BJ (cell line): ENCODE measurements at regions not wholly inside any gene's neighbourhood (a gene's known extent, or its start where the extent isn't known, plus 50 kb on each side); places are given as distances from the start of the nearest gene placed in this dataset.

Experiments used
- CTCF ChIA-PET: fragments of 350-600 bp; formaldehyde crosslinking; extraction: SDS; loops from one replicate; lab custom pipeline; 2021; ENCODE audit warnings: antibody characterized with exemption, inconsistent platforms; lab: Yijun Ruan, JAX
- POLR2A ChIA-PET: fragments of 300-600 bp; sonication (Branson Sonifier 250); formaldehyde crosslinking; extraction: SDS; loops from one replicate; lab custom pipeline; 2021; ENCODE audit warnings: antibody characterized with exemption; lab: Charles Lee
- DNase-seq: peaks from one replicate; pipeline ENCODE4 v3.0.0-alpha.2; 2011; ENCODE audit warnings: low read depth
- H3K27me3 ChIP-seq: 2 replicates; pipeline ENCODE4 v1.6.0; 2011; ENCODE audit warnings: low read length; ENCODE audit not compliant: control insufficient read depth, insufficient read depth
- H3K36me3 ChIP-seq: 2 replicates; pipeline ENCODE4 v1.5.1; 2011; ENCODE audit warnings: low read length; ENCODE audit not compliant: control insufficient read depth, insufficient read depth
- H3K4me3 ChIP-seq: 2 replicates; pipeline ENCODE4 v1.5.1; 2011; ENCODE audit warnings: low read depth, mild to moderate bottlenecking, control low read depth, low read length
- TF ChIP-seq, protein P1 (sequence below): IDR thresholded peaks from 2 replicates; pipeline ENCODE4 v1.5.1; 2011; ENCODE audit warnings: low read depth, mild to moderate bottlenecking, control low read depth, inconsistent platforms, low read length, moderate library complexity; ENCODE audit not compliant: insufficient read depth

DNA sequence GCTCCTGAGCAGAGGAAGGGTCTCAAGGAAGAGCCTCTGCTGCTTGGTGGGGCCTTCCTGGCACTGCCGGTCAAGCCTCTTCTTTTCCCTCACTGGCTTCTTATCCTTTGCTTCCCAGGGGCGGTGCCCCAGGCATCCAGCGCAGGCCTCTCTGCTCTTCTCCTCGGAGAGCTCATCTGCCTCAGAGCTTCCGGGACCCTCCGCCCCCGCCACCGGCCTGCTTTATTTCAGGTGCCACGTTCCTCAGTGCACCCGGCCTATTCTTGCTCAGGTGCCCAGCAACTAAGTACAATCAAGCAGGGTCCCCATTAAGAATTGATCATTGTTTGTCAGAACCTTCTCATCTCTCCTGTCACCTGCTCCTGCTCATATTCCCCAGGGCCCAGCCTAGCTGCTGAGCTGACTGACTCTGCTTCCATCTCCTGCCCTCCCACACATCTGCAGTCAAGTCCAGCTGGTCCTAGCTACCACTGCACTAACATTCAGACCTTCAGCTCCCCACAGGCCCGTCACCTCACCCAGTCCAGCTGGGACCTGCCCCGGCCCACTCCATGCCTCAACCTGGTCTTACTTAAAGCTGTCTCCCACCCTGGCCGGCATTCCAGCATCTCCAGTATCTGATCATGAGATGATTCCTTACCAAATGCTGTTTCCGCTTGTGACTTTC, 114.3 kb upstream of the BOD1 start:
- POLR2A ChIA-PET, result no interaction called here
- DNase-seq, result no peak
- TF ChIP-seq, protein P1, sequence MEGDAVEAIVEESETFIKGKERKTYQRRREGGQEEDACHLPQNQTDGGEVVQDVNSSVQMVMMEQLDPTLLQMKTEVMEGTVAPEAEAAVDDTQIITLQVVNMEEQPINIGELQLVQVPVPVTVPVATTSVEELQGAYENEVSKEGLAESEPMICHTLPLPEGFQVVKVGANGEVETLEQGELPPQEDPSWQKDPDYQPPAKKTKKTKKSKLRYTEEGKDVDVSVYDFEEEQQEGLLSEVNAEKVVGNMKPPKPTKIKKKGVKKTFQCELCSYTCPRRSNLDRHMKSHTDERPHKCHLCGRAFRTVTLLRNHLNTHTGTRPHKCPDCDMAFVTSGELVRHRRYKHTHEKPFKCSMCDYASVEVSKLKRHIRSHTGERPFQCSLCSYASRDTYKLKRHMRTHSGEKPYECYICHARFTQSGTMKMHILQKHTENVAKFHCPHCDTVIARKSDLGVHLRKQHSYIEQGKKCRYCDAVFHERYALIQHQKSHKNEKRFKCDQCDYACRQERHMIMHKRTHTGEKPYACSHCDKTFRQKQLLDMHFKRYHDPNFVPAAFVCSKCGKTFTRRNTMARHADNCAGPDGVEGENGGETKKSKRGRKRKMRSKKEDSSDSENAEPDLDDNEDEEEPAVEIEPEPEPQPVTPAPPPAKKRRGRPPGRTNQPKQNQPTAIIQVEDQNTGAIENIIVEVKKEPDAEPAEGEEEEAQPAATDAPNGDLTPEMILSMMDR, result no peak
- Histone ChIP-seq H3K4me3 (no peak overlapping the region), H3K27me3 (peaks cover 4% of the 10 kb centered on the region; the same call in 1 of the 2 replicates), H3K36me3 (no peaks in the 10 kb centered on the region)
- CTCF ChIA-PET, result interaction anchor here (1.2 kb wide), 1 partner anchor 9 kb away, joined by 3 read pairs; no protein-coding TSS in a partner anchor

DNA sequence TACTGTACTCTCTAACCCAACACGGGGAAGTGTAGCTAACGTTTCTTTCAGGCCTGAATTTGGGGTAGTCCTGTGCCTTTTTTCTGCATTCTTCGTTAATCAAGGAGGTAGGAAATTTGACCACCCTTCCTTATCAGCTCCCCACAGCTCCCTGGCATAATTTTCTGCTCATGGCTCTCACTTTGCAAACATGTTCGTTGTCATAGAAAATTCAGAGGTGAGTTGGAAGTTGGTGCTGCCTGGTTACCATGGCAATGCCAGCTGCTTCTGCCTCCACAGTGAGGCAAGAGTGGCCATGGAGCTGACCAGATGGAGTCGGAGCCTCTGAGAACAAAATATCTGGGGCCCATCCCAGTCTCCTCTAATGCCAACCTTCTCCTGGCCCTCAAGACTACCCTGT, 116.6 kb upstream of the BOD1 start:
- DNase-seq, result no peak
- peaks cover 4% of the 10 kb centered on the region; the same call in 1 of the 2 replicates for H3K27me3 ChIP-seq
- TF ChIP-seq, protein P1, result no peak
- ChIA-PET CTCF (interaction anchor here (0.7 to 1.2 kb wide), 3 partner anchors 11 to 37 kb away, joined by 3 read pairs; no protein-coding TSS in a partner anchor), POLR2A (no interaction called here)
- H3K4me3 ChIP-seq, result no peak overlapping the region
- H3K36me3 ChIP-seq, result no peaks in the 10 kb centered on the region

DNA sequence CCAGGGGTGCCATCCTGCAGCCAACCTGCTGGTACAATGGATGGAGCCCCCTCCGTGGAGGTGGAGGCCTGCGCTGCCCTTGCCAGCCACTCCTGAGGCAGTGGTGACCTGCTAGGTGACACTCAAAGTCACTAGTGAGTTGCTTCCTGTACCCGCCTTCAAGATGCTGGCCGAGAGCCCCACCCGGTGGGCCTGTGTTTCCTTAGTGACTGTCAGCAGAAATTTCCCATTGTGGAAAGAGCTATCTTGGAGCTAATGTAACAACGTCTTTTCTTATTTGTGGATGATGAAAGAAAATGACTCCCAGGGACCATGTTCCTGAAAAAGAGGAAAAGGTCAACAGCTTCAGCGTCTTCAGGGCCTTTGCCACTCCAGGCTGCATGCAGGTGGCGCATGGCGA, 117.0 kb upstream of the BOD1 start:
- POLR2A ChIA-PET, result no interaction called here
- TF ChIP-seq, protein P1, result no peak
- no peak for DNase-seq
- H3K36me3 ChIP-seq, result no peaks in the 10 kb centered on the region
- CTCF ChIA-PET, result interaction anchor here (0.7 to 1.5 kb wide), 5 partner anchors 8 to 88 kb away, joined by 3 read pairs; no protein-coding TSS in a partner anchor
- peaks cover 4% of the 10 kb centered on the region; the same call in 1 of the 2 replicates for H3K27me3 ChIP-seq
- H3K4me3 ChIP-seq, result no peak overlapping the region

DNA sequence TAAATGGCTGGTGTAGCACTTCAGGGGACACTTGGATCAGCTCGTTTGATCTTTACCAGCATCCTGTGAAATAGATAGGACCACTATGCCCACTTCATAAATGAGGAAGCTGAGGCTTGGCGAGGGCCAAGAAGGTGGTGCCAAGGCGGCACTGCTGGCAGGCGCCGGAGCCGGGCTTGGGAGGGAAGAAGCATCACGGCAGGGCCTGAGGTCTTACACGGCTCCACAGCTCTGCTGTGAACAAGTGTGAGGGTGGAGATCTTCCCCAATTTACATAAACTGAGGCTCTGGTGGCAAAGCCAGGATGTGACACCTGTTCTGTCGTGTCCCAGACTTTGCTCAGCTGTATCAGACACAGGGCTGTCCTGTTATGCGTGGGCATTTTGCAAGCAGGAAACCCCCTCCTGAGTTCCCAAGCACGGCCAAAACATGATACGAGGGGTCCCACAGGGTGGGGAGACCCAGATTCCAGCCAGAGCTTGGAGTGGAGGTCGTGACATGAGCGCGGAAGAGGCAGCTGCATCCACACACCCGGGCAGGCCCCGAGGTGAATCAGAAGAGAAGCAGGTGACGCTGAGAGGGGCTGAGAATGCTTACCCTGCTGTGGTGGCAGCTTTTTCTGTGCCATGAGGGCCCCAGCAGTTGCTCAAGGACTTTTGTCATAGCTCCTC, 117.5 kb upstream of the BOD1 start:
- Histone ChIP-seq H3K36me3 (no peaks in the 10 kb centered on the region), H3K27me3 (peaks cover 1% of the 10 kb centered on the region; the same call in 1 of the 2 replicates), H3K4me3 (no peak overlapping the region)
- no peak for DNase-seq
- POLR2A ChIA-PET, result no interaction called here
- TF ChIP-seq, protein P1, result no peak
- CTCF ChIA-PET, result interaction anchor here (0.7 to 1.5 kb wide), 4 partner anchors 9 to 88 kb away, joined by 3 read pairs; no protein-coding TSS in a partner anchor

DNA sequence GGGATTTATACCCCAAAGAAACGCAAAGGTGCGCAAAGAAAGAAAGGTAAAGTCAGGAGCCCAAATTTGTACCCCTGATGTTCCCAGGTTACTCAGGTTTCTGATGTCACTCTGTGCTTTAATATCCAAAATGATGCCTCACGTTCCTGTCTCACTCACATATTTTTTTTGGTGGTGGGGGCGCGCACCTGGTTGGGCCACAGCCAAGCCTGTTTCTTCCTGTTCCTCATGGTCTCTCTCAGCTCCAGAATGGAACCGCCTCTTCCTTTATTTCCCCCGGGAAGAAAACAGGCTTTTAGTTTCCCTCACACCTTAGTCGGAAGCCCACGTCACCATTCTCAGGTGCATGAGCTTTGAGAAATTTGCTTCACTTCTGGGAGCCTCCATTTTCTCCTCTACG, 118.3 kb upstream of the BOD1 start:
- Histone ChIP-seq H3K36me3 (no peaks in the 10 kb centered on the region), H3K4me3 (no peak overlapping the region), H3K27me3 (peaks cover 1% of the 10 kb centered on the region; the same call in 1 of the 2 replicates)
- ChIA-PET POLR2A (no interaction called here), CTCF (interaction anchor here (1.2 to 1.5 kb wide), 2 partner anchors 10 to 89 kb away, joined by 3 read pairs; no protein-coding TSS in a partner anchor)
- TF ChIP-seq, protein P1, result no peak
- no peak for DNase-seq
